ENCODE measurements at regions not wholly inside any gene's neighbourhood (a gene's known extent, or its start where the extent isn't known, plus 50 kb on each side); places are given as distances from the start of the nearest gene placed in this dataset.

DNA sequence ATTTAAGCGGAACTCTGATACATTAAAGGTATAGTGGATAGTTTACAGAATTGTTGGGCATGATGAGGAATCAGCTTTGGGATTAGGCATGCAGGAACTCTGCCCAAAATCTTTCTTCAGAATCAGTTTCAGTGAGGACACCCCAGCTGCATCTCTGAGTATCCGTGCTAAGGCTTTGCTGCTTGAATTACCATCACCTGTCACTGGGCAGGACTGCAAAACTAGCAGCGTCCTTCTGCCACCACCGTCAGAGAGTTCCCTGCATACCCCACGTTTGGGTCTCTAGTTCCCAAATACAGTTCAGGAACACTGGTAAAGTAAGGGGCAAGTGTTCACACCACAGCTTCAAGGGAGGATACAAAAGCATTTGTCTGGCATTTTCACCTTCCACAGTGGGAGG lies 164.6 kb upstream of the ARHGEF26 start:
- Histone ChIP-seq H3K4me2 (ENCODE audit: control insufficient read depth, extremely low read depth, insufficient read depth, low read depth, low read length) (no peak overlapping the region), H2AFZ (ENCODE audit: control insufficient read depth, low read length) (no peak overlapping the region), H3K27me3 (ENCODE audit: control insufficient read depth, extremely low read depth, insufficient read depth, low read length) (no peaks in the 10 kb centered on the region), H3K36me3 (ENCODE audit: control insufficient read depth in 2 of 2, extremely low read depth in 1 of 2, insufficient read depth in 2 of 2, low read length in 2 of 2) (no peaks in the 10 kb centered on the region), H3K9me1 (ENCODE audit: control insufficient read depth, extremely low read depth, insufficient read depth, low read length) (no peaks in the 10 kb centered on the region), H4K20me1 (ENCODE audit: control insufficient read depth, extremely low read depth, insufficient read depth, low read length) (no peaks in the 10 kb centered on the region), H3K4me1 (ENCODE audit: control insufficient read depth, extremely low read depth, insufficient read depth, low read length) (no peaks in the 10 kb centered on the region), H3K27ac (ENCODE audit: control insufficient read depth, insufficient read depth, low read length) (no peak overlapping the region), H3K9ac (ENCODE audit: control insufficient read depth, extremely low read depth, insufficient read depth, low read length) (no peak overlapping the region), H3K4me3 (ENCODE audit: control insufficient read depth in 2 of 3, extremely low read depth in 1 of 3, insufficient read depth in 2 of 3, low read depth in 1 of 3, low read length in 3 of 3) (no peak overlapping the region), H3K9me3 (ENCODE audit: control insufficient read depth, low read depth, low read length) (no peaks in the 10 kb centered on the region), H3K79me2 (ENCODE audit: control insufficient read depth, insufficient read depth, low read length) (no peaks in the 10 kb centered on the region)
- dilution Hi-C loops (cut with MboI; ENCODE audit: extremely low pct_ligation_motif_present, low sequenced_read_pairs) = no loop called here
- DNase-seq (ENCODE audit: low read depth, low spot score) (no peak), FAIRE-seq (no peak)
- TF ChIP-seq CTCF (optimal IDR thresholded peaks at IDR 0.05 in 1 of 3, IDR thresholded peaks at IDR 0.05 in 1 of 3, conservative IDR thresholded peaks at IDR 0.05 in 1 of 3; ENCODE audit: extremely low read depth in 1 of 3, insufficient read depth in 2 of 3, low read length in 3 of 3) (no peak), EZH2 (IDR thresholded peaks at IDR 0.05; ENCODE audit: low read length) (no peak)

DNA sequence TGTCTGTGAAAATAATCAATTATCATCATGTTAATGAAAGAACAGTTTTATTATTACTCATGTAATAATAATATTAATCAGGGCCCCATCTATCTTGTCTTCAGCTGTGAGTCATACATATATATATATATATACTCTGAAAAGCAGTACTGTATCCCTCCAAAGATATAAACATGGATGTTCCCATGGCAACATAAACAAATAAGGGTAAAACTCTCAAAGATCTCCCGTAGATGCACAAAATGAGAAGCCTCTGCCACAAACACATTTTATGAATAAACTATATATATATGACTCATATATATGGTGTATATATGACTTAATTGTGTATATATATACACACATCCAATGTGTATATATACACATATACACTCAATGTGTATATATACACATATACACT lies 163.8 kb upstream of the ARHGEF26 start:
- Histone ChIP-seq H3K9me1 (ENCODE audit: control insufficient read depth, extremely low read depth, insufficient read depth, low read length) (no peaks in the 10 kb centered on the region), H3K9ac (ENCODE audit: control insufficient read depth, extremely low read depth, insufficient read depth, low read length) (no peak overlapping the region), H3K4me3 (ENCODE audit: control insufficient read depth in 2 of 3, extremely low read depth in 1 of 3, insufficient read depth in 2 of 3, low read depth in 1 of 3, low read length in 3 of 3) (no peak overlapping the region), H4K20me1 (ENCODE audit: control insufficient read depth, extremely low read depth, insufficient read depth, low read length) (no peaks in the 10 kb centered on the region), H3K36me3 (ENCODE audit: control insufficient read depth in 2 of 2, extremely low read depth in 1 of 2, insufficient read depth in 2 of 2, low read length in 2 of 2) (no peaks in the 10 kb centered on the region), H3K27me3 (ENCODE audit: control insufficient read depth, extremely low read depth, insufficient read depth, low read length) (no peaks in the 10 kb centered on the region), H3K79me2 (ENCODE audit: control insufficient read depth, insufficient read depth, low read length) (no peaks in the 10 kb centered on the region), H3K4me1 (ENCODE audit: control insufficient read depth, extremely low read depth, insufficient read depth, low read length) (no peaks in the 10 kb centered on the region), H3K4me2 (ENCODE audit: control insufficient read depth, extremely low read depth, insufficient read depth, low read depth, low read length) (no peak overlapping the region), H2AFZ (ENCODE audit: control insufficient read depth, low read length) (no peak overlapping the region), H3K27ac (ENCODE audit: control insufficient read depth, insufficient read depth, low read length) (no peak overlapping the region), H3K9me3 (ENCODE audit: control insufficient read depth, low read depth, low read length) (no peaks in the 10 kb centered on the region)
- dilution Hi-C loops (cut with MboI; ENCODE audit: extremely low pct_ligation_motif_present, low sequenced_read_pairs) = no loop called here
- no peak for DNase-seq (ENCODE audit: low read depth, low spot score)
- no peak for FAIRE-seq
- TF ChIP-seq EZH2 (IDR thresholded peaks at IDR 0.05; ENCODE audit: low read length) = no peak
- no peak for TF ChIP-seq CTCF (optimal IDR thresholded peaks at IDR 0.05 in 1 of 3, IDR thresholded peaks at IDR 0.05 in 1 of 3, conservative IDR thresholded peaks at IDR 0.05 in 1 of 3; ENCODE audit: extremely low read depth in 1 of 3, insufficient read depth in 2 of 3, low read length in 3 of 3)
